ENCODE measurements at regions not wholly inside any gene's neighbourhood (a gene's known extent, or its start where the extent isn't known, plus 50 kb on each side); places are given as distances from the start of the nearest gene placed in this dataset.

DNA sequence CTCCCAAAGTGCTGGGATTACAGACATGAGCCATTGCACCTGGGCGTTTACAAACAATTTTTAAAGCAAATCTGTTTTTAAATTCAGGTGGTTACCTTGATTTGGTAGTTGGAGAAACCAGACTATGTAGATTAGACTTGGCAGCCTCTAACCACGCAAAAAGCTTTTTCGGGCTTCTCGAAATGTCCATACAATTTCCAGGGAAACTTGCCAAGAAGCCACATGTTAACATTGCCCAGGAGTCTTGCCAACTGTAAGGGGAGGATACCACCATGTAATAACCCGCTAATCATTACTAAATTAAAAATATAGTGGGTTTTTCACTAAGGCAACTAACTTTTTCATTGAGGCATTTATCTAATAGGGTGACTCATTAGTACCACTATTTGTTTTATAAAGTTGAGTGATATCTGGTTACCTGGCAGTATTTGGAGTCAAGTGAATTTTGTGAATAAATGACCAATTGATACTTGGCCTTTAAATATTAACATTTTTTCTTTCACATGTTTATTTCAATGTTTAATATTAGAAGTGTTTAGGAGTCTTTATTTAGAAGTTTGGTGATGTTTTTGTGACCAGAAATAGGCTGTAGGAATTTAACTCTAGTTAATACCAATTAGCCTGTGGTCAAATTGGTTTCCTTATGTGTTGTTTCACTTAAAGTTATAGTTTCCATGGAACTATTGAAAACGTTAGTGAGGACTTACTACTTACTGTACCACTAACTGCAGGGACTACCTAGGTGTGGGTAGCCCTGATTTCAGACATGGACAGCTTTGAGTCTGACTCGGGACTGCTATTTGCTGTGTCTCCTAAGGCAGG is 61.3 kb downstream of the CLDN34 start:
- TF ChIP-seq EZH2 (IDR thresholded peaks at IDR 0.05; ENCODE audit: low read depth, unreplicated experiment): no peak
- TF ChIP-seq CTCF (conservative IDR thresholded peaks at IDR 0.05; ENCODE audit: low read depth in 2 of 2): no peak
- TF ChIP-seq, protein P1, sequence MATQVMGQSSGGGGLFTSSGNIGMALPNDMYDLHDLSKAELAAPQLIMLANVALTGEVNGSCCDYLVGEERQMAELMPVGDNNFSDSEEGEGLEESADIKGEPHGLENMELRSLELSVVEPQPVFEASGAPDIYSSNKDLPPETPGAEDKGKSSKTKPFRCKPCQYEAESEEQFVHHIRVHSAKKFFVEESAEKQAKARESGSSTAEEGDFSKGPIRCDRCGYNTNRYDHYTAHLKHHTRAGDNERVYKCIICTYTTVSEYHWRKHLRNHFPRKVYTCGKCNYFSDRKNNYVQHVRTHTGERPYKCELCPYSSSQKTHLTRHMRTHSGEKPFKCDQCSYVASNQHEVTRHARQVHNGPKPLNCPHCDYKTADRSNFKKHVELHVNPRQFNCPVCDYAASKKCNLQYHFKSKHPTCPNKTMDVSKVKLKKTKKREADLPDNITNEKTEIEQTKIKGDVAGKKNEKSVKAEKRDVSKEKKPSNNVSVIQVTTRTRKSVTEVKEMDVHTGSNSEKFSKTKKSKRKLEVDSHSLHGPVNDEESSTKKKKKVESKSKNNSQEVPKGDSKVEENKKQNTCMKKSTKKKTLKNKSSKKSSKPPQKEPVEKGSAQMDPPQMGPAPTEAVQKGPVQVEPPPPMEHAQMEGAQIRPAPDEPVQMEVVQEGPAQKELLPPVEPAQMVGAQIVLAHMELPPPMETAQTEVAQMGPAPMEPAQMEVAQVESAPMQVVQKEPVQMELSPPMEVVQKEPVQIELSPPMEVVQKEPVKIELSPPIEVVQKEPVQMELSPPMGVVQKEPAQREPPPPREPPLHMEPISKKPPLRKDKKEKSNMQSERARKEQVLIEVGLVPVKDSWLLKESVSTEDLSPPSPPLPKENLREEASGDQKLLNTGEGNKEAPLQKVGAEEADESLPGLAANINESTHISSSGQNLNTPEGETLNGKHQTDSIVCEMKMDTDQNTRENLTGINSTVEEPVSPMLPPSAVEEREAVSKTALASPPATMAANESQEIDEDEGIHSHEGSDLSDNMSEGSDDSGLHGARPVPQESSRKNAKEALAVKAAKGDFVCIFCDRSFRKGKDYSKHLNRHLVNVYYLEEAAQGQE (IDR thresholded peaks at IDR 0.05; ENCODE audit: unreplicated experiment): no peak
- no peak for TF ChIP-seq POLR2AphosphoS5 (IDR thresholded peaks at IDR 0.05; ENCODE audit: low read depth)
- TF ChIP-seq ZNF114 (CRISPR knock-in tag; IDR thresholded peaks at IDR 0.05): no peak
- no peak for TF ChIP-seq ZNF331 (CRISPR knock-in tag; IDR thresholded peaks at IDR 0.05; ENCODE audit: low read depth)

All from GM23338 (cell line).